ENCODE measurements at regions not wholly inside any gene's neighbourhood (a gene's known extent, or its start where the extent isn't known, plus 50 kb on each side); places are given as distances from the start of the nearest gene placed in this dataset.

GRCh38 chr2:12424809-12425208 lies 291.9 kb upstream of the TRIB2 start (continued):
- no peak for TF ChIP-seq EZH2phosphoT487 (IDR thresholded peaks at IDR 0.05; ENCODE audit: borderline replicate concordance)
- no peak for TF ChIP-seq FOSL1 (IDR thresholded peaks at IDR 0.05; ENCODE audit: low read depth)

GRCh38 chr2:12428324-12428723 lies 288.4 kb upstream of the TRIB2 start:
- Histone ChIP-seq H3K9me3 (ENCODE audit: control insufficient read depth in 1 of 2, insufficient read depth in 1 of 2, low read depth in 1 of 2, low read length in 2 of 2) (no peaks in the 10 kb centered on the region), H3K79me2 (ENCODE audit: insufficient read depth, low read length) (no peaks in the 10 kb centered on the region), H3K36me3 (ENCODE audit: control insufficient read depth in 1 of 2, insufficient read depth in 2 of 2, low read length in 2 of 2) (no peaks in the 10 kb centered on the region), H3K9me2 (ENCODE audit: insufficient read depth) (no peaks in the 10 kb centered on the region), H3K4me2 (ENCODE audit: low read length) (no peak overlapping the region), H3K27ac (ENCODE audit: low read depth, low read length) (no peak overlapping the region), H4K20me1 (ENCODE audit: insufficient read depth) (no peaks in the 10 kb centered on the region), H3K27me3 (ENCODE audit: insufficient read depth, low read length) (no peaks in the 10 kb centered on the region), H3K4me3 (replicated peaks in 1 of 2; ENCODE audit: low read depth in 1 of 2, low read length in 2 of 2) (no peak overlapping the region), H3K4me1 (ENCODE audit: control insufficient read depth in 1 of 2, insufficient read depth in 2 of 2, low read length in 2 of 2) (no peaks in the 10 kb centered on the region), H2AFZ (ENCODE audit: low read depth, low read length, poor library complexity, severe bottlenecking) (no peak overlapping the region), H3K9ac (ENCODE audit: low read length) (no peak overlapping the region)
- no TSS peak for BruUV-seq (replicated peaks)
- intact Hi-C loops (cut with micrococcal nuclease): no loop called here
- DNase-seq (ENCODE audit: low read depth, low spot score) (no peak), ATAC-seq (no peak)
- no peak for TF ChIP-seq EGR1 (IDR thresholded peaks at IDR 0.05; ENCODE audit: low read depth)
- TF ChIP-seq ZBTB33 (IDR thresholded peaks at IDR 0.05; ENCODE audit: extremely low read depth, insufficient replicate concordance, low read length): no peak
- TF ChIP-seq RAD21 (IDR thresholded peaks at IDR 0.05; ENCODE audit: low read depth): no peak
- TF ChIP-seq ZFX (IDR thresholded peaks at IDR 0.05): no peak
- TF ChIP-seq CTCF (IDR thresholded peaks at IDR 0.05 in 2 of 3, conservative IDR thresholded peaks at IDR 0.05 in 1 of 3; ENCODE audit: borderline replicate concordance in 1 of 3, insufficient read depth in 1 of 3, low read depth in 2 of 3, low read length in 2 of 3): no peak
- TF ChIP-seq POLR2AphosphoS5 (IDR thresholded peaks at IDR 0.05; ENCODE audit: low read depth, low read length): no peak
- TF ChIP-seq EZH2phosphoT487 (IDR thresholded peaks at IDR 0.05; ENCODE audit: borderline replicate concordance): no peak
- no peak for TF ChIP-seq FOSL1 (IDR thresholded peaks at IDR 0.05; ENCODE audit: low read depth)
- no peak for TF ChIP-seq JUND (IDR thresholded peaks at IDR 0.05)
- TF ChIP-seq YY1 (IDR thresholded peaks at IDR 0.05; ENCODE audit: extremely low read depth, insufficient replicate concordance, low read depth, low read length): no peak
- no peak for TF ChIP-seq REST (IDR thresholded peaks at IDR 0.05; ENCODE audit: low read depth)
- no peak for TF ChIP-seq ZNF274 (IDR thresholded peaks at IDR 0.05; ENCODE audit: low read depth, low read length)
- TF ChIP-seq POLR2A (IDR thresholded peaks at IDR 0.05; ENCODE audit: borderline replicate concordance, extremely low read depth, insufficient read depth, insufficient read length): no peak
- no peak for TF ChIP-seq MAX (IDR thresholded peaks at IDR 0.05)
- no peak for TF ChIP-seq SIN3A (IDR thresholded peaks at IDR 0.05; ENCODE audit: low read depth)
- no peak for TF ChIP-seq CBX3 (IDR thresholded peaks at IDR 0.05; ENCODE audit: low read depth)
- no peak for TF ChIP-seq EZH2 (IDR thresholded peaks at IDR 0.05)
- TF ChIP-seq SP1 (IDR thresholded peaks at IDR 0.05; ENCODE audit: low read depth): no peak
- no peak for TF ChIP-seq SRF (IDR thresholded peaks at IDR 0.05; ENCODE audit: low read depth)
- RAD21 ChIA-PET (ENCODE audit: low non-redundant PET in 1 of 2, low total read pairs in 2 of 2, uncharacterized antibody in 2 of 2, unreplicated experiment in 2 of 2): no interaction called here
- POLR2A ChIA-PET: no interaction called here
- CTCF ChIA-PET: no interaction called here
